ENCODE measurements at regions not wholly inside any gene's neighbourhood (a gene's known extent, or its start where the extent isn't known, plus 50 kb on each side); places are given as distances from the start of the nearest gene placed in this dataset.

- no peak for DNase-seq
Measured at GRCh38 chr15:39074341-39074985, 506.4 kb upstream of the THBS1 start.

DNA sequence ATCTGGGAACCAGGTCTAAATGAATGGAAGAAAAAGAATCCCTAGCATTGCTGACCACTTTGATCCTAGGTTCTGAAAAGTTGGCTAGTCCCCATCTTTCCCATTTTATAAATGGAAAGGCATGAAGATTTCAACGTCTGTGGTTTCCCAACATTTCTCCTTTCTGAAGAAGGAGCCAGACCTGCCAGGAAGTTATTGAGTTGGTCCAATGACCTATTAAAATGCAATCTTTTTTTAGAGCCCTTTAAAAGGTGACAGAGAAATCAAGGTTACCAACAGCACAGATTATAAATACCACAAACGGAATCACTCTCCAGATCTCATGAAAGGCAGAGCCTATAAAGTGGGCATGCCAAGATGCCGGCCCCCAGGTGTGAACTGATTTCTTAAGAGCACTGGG is 505.6 kb upstream of the THBS1 start:
- no peak for DNase-seq

DNA sequence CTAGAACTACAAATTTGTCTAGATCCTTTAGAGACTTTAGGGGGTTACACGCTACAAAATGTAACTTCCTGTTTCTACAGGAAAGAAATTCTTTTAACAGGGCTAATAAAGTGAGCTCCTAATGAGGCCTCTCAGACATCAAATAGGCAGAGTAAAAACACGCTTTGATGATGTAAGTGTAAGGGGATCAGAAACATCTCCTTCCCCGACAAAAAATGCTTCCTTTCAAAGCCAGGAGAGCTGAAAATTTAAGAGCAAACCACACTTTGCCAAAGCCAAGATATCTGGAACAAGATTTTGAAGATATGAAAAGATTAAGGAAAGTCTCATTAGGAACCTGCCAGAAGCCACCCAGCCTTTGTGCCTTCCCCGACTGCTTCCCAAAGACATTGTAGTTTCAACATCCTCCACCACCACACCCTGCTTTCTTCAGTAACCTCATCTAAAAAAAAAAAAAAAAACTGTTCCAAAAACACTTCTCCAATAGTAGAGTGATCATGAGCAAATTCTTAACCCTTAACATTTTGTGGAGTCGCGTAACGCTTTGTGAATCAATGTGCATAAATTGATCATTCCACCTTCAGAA is 505.0 kb upstream of the THBS1 start:
- DNase-seq = no peak

DNA sequence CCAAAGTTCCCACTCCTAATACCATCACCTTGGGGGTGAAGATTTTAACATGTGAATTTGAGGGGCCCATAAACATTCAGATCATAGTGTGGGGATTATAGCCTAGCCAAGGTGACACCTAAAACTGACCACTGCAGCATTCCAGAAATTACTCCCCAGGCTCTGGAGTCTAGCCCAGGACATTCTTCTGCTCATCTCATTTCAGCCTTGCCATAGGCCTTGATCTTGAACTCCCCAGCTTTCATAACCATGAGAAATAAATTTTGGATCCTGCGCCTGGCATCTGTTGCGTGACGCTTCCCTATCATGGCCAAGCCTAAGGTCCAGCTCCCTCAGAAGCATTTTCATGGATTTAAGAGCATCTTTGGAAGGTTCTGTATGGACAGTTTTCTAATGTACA is 502.9 kb upstream of the THBS1 start:
- DNase-seq = no peak

GRCh38 chr15:39079296-39079847 is 501.5 kb upstream of the THBS1 start:
- no peak for DNase-seq

DNA sequence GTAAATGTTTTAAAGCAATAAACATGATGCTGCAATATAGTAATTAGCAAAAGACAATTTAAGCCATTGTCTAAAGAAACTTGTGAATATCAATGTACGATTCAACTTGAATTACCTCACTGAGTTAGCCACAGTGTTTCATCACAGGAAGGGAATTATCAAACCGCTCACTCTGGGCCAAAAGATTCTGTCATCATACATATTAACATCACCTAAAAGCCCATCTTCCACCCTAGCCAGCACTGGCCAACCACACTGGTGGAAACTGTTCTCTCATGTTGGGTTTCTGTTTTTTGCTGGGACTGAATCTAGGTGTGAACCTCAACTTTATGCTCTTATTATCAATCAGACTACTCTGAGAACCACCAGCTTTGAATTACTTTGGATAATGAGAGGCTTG is 497.7 kb upstream of the THBS1 start:
- no peak for DNase-seq

DNA sequence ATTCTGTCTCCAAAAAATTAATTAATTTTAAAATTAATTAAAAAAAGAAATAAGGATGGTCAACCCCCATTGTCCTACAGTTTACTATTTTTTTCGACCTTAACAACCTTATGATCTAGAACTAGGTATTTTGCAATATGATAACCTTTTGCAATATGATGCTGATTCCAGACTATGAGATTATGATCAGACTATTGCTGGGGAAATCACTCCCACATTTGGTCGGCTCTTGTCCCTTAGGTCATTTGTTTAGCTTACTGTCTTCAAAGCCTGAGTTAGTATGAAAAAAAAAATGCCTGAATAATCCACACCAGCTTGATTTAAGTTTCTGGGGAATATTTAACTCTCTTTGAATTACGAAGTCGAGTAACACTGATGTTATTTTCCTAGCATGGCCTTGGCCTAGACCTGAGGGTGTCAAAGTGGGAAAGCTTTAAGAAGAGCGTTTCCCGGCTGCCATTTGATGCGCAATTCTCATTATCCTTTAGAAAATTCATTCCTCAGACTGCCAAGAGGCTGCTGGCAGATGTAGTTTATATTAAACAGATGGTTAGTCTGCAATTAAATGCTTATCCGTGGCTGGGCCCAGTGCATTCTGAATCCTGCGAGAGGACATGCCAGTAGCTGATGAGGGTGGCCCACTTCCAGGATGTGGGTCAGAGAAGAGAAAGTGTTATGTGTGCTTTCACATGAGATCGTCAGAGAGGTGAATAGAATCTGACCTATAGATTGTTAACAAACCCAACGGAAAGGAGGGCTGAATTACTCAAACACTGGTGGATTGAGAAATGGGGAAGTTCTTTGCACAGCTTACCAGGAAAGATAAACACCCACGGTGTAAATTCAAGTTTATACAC is 496.0 kb upstream of the THBS1 start:
- DNase-seq = no peak

GRCh38 chr15:39086641-39087040 is 494.2 kb upstream of the THBS1 start:
- no peak for DNase-seq

DNA sequence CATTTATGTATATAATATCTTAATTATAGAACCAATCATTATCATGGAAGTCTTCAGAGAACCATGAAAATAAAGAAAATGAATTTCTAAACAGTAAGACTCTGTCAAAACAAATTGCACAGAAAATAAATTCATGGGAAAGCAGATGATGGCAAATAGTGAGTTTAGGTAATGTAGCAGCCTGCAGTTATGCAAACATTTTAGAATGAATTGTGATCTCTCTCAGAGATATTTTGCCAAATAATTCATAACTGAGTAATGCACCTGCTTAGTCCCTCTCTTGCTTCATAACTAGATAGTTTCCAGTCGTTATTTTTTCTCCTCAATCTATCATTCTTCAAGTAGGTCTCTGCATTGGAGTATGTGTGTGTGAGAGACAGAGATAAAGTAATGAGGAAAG is 492.7 kb upstream of the THBS1 start:
- DNase-seq = no peak

DNA sequence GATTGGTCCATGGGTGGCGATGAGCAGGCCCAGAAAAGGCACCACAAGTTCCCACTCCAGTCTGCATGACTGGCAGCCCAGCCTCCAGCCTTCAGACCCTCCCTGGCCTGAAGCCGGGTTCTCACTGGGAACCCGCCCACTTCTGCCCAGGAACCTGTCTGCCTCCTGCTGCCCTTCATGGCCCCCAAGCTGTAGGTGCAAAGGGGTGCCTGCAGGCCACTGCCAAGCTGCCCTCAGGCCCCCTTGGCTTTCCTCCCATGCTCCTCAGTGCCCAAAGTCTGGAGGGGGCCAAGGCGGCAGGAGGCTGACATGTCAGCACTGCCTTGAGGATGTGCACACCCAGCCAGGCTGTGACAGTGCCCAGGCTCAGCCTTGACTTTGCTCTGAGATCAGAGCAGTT is 488.5 kb upstream of the THBS1 start:
- no peak for DNase-seq

- DNase-seq = no peak
Measured at GRCh38 chr15:39092761-39093160, 488.1 kb upstream of the THBS1 start.

DNA sequence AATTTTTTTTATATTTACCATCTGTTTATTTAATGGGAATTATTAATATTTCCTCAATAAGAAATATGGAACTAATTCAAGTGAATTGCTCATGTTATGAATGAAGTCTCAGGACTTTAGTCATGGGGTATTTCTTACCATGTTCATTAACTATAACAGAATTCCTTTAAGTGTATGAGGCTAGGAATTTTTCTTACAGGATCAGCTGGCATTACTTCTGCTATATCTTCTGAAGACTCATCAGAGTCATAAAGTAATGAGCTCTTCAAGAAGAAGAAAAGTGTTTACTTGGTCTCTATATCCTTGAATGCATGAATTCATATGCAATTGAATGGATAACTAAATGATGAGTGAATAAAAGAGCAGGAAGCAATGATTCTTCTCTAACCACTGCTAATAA is 486.8 kb upstream of the THBS1 start:
- no peak for DNase-seq

- no peak for DNase-seq
Measured at GRCh38 chr15:39095218-39095879, 485.5 kb upstream of the THBS1 start.

DNA sequence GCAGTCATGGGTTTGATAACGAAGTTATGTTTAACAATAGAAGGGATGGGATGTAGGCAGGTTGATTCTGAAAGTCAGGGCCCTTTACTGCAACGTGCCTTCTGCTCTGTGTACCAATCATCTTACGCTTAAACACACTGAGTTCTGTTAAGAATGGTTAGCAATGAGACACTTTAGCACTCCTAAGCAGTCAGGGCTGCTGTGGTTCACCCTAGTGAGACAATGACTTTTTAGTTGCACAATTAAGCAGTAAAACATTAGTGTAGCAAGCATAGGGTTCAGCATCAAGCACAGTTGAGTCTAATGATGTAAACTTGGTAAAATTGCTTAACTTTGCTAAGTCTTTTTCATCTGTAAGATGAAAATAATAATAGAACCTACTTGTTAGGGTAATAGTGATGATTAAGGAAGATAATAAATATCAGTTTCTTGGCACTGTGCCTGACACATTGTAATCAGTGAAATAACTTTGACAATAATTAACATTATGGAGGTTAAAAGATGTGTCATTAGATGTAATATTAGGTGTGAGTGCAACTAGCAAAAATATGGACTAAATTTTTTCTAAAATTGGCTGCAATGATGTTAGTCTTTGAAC is 484.2 kb upstream of the THBS1 start:
- no peak for DNase-seq

GRCh38 chr15:39099524-39099923 is 481.4 kb upstream of the THBS1 start:
- no peak for DNase-seq

DNA sequence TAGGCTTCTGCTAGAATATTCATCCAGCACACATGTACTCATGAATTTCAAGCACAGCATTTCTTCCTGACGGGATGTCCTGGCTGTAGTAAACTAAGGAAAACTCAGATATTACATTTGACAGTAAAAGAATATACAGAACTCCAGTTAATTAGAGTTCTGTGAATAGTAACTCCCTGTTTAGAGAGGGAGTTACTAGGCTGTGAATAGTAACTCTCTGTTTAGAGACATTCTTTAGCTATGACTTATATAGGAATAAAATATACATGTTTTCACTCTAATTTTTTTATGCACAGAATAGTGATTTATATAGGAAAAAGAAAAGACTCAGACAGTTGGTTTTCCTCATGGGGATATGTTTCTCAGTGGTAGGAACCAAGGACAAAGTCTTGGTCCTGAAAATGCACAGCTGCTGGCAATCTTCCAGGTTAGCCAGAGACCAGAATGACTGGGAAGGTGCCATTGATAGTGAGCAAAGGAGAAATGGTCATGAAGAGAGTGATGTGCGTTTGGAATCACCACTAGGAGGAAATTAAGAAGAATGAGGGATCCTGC is 480.7 kb upstream of the THBS1 start:
- no peak for DNase-seq

GRCh38 chr15:39102431-39102830 is 478.4 kb upstream of the THBS1 start:
- no peak for DNase-seq

- no peak for DNase-seq
Measured at GRCh38 chr15:39106950-39107349, 473.9 kb upstream of the THBS1 start.

DNA sequence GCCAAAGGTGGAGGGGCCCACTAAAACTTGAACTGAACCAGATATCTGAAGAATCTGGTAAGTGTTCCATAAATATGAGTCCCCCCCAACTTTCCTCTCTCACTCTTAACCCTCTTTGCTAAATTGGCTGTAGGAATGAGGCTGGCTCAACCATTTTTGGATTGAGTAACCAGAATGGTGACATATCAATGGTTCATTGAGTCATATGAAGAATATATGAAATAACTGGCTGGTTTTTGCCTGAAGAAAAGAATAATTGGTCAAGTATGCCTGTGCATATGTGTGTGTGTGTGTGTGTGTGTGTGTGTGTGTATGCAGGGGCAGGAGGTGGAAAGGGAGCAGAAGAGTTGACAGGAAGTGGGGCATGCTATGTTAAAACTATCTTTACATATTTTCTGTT is 472.9 kb upstream of the THBS1 start:
- DNase-seq = no peak

DNA sequence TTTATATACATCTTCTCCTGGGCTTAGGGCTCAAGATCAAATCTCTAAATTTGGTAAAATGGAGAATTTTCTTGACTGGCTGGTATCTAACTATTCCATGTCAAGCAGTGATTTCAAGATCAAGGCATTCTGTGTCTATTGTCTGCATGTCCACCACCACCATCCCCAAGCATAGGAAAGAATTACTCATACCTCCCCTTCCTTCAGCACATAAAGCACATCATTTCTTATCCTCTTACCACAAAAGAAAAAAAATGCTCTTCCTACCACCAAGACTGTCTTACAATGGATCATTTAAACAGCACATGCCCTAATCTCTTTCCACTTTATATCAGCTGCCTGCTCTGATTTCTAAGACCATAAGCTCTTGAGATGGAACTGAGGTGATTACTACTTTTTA is 470.5 kb upstream of the THBS1 start:
- no peak for DNase-seq

DNA sequence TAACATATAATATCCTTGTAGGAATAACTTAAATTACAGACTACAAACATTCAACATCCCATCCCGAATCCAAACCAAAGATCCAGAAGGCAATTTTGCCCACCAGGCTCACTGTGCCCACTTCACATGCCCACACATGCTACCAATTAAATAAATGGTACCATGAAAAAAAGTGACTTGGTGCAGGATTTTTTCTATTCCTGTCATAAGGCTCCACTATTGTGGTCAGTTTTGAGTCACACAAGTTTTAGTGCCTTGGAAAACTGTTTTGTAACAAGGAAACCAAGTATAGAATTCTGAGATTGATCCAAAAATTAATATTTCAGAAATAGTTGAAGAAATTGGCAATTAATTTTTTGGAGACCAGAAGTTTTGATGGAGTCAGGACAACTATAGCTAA is 470.1 kb upstream of the THBS1 start:
- no peak for DNase-seq
